Stimulated activated naive CD8-positive, alpha-beta T cell treated with anti-CD3 and anti-CD28 coated beads, Interleukin-15, Interleukin-2, amounts not matched to agents 100 ng/mL and 50 ng/mL, for 24 hours (primary cell): ENCODE measurements at regions not wholly inside any gene's neighbourhood (a gene's known extent, or its start where the extent isn't known, plus 50 kb on each side); places are given as distances from the start of the nearest gene placed in this dataset.

Source experiments
- H3K27ac Mint-ChIP-seq: one replicate; pipeline ENCODE4 v1.8.0; 2021; ENCODE audit warnings: mild to moderate bottlenecking, mixed read lengths
- H3K27me3 Mint-ChIP-seq: one replicate; pipeline ENCODE4 v1.8.0; 2021; ENCODE audit warnings: mixed read lengths
- H3K36me3 Mint-ChIP-seq: one replicate; pipeline ENCODE4 v1.8.0; 2021; ENCODE audit warnings: low read depth, mixed read lengths
- H3K4me1 Mint-ChIP-seq: one replicate; pipeline ENCODE4 v1.8.0; 2021; ENCODE audit warnings: low read depth, mixed read lengths
- H3K4me3 Mint-ChIP-seq: one replicate; pipeline ENCODE4 v1.8.0; 2021; ENCODE audit warnings: mild to moderate bottlenecking, mixed read lengths
- H3K9me3 Mint-ChIP-seq: one replicate; pipeline ENCODE4 v1.8.0; 2021; ENCODE audit warnings: mixed read lengths

DNA sequence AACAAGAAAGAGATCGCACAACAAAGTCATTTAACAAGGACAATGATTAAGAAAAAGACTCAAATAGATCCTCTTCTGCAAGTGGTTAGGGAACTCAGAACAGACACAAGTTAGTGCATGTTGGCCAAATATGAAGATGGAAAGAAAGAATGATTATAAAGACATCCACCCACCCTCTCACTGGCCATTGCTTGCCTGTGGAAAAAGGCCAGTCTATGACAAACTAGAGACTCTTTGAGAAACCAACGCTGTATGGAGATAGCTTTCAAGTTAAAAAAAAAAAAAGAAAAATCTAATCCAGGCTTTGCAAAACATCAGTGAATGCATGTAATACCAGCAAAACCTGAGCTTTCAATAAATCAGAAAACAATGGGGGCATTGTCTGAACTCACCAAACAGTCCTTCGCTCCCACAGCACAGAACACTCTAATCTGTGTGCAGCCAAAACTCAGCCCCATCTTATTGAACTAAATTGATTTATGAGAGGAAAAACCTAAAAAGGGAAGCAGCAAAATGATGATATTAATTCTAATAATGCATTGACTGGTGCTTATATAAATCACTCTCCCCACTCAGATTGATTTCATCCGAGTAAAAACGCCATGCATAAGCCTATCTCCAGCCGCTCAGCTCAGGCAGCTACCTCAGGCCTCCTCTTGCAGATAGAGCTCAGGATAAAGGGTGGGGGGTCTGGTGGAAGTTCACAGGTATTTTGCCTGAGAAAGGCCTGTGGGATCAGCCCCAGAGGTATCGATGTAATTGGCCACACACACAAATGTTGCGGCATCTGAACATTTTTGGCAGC is 547.1 kb downstream of the CCDC171 start:
- H3K27me3 Mint-ChIP-seq, result no peaks in the 10 kb centered on the region

GRCh38 chr9:16100537-16101091 is 547.8 kb downstream of the CCDC171 start:
- Mint-ChIP-seq H3K27ac (no peak overlapping the region), H3K27me3 (no peaks in the 10 kb centered on the region), H3K4me3 (no peak overlapping the region), H3K36me3 (no peaks in the 10 kb centered on the region), H3K9me3 (no peaks in the 10 kb centered on the region), H3K4me1 (no peaks in the 10 kb centered on the region)

More for the DNA sequence above, 547.1 kb downstream of the CCDC171 start:
- Mint-ChIP-seq H3K4me1 (no peaks in the 10 kb centered on the region), H3K9me3 (peaks cover 3% of the 10 kb centered on the region), H3K36me3 (no peaks in the 10 kb centered on the region), H3K4me3 (no peak overlapping the region), H3K27ac (no peak overlapping the region)

- no peaks in the 10 kb centered on the region for H3K4me1 Mint-ChIP-seq
- H3K9me3 Mint-ChIP-seq, result no peaks in the 10 kb centered on the region
- H3K27me3 Mint-ChIP-seq, result no peaks in the 10 kb centered on the region
- H3K27ac Mint-ChIP-seq, result no peak overlapping the region
- H3K4me3 Mint-ChIP-seq, result no peak overlapping the region
- H3K36me3 Mint-ChIP-seq, result no peaks in the 10 kb centered on the region
These were observed 549.3 kb downstream of the CCDC171 start for GRCh38 chr9:16102154-16102553.

- Mint-ChIP-seq H3K9me3 (no peaks in the 10 kb centered on the region), H3K27me3 (no peaks in the 10 kb centered on the region), H3K36me3 (no peaks in the 10 kb centered on the region), H3K4me3 (no peak overlapping the region), H3K4me1 (no peaks in the 10 kb centered on the region), H3K27ac (no peak overlapping the region)
These were observed 551.0 kb downstream of the CCDC171 start for GRCh38 chr9:16103620-16104397.

GRCh38 chr9:16105168-16106020 is 552.6 kb downstream of the CCDC171 start:
- H3K36me3 Mint-ChIP-seq, result no peaks in the 10 kb centered on the region
- no peaks in the 10 kb centered on the region for H3K4me1 Mint-ChIP-seq
- H3K27me3 Mint-ChIP-seq, result no peaks in the 10 kb centered on the region
- H3K4me3 Mint-ChIP-seq, result no peak overlapping the region
- H3K9me3 Mint-ChIP-seq, result no peaks in the 10 kb centered on the region
- H3K27ac Mint-ChIP-seq, result no peak overlapping the region

DNA sequence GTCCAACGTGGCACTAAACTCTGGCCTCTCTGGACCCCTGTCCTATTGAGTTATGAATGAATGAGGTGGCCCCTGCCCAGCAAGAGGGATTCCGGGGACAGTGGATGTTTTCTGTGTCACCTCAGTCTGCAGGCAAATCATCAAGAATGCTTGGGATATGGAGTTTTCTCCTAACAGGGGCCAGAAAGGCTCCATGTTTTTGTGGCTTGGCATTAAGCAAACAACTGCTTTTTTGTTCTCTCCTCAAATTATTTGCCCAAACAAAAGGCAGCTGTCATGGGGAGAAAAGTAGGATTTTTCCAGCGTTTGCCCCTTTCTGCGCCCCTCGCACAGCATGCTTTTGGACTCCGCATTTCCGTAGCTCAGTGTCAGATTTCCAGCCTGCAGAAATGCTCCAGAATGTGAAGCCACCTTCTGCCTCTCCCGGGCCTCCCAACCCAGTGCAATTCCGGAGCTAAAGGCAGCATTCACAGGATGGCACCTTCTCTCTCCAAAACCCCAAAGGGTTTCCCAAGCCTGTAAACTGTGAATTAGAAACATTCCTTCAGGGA is 553.3 kb downstream of the CCDC171 start:
- H3K27ac Mint-ChIP-seq, result no peak overlapping the region
- no peak overlapping the region for H3K4me3 Mint-ChIP-seq
- no peaks in the 10 kb centered on the region for H3K9me3 Mint-ChIP-seq

GRCh38 chr9:16112116-16112515 is 559.3 kb downstream of the CCDC171 start:
- Mint-ChIP-seq H3K9me3 (peaks cover 8% of the 10 kb centered on the region), H3K4me1 (peaks cover 3% of the 10 kb centered on the region), H3K4me3 (no peak overlapping the region), H3K27ac (no peak overlapping the region), H3K36me3 (no peaks in the 10 kb centered on the region), H3K27me3 (peaks cover 5% of the 10 kb centered on the region)

More for the DNA sequence above, 553.3 kb downstream of the CCDC171 start:
- no peaks in the 10 kb centered on the region for H3K4me1 Mint-ChIP-seq
- no peaks in the 10 kb centered on the region for H3K36me3 Mint-ChIP-seq
- H3K27me3 Mint-ChIP-seq, result no peaks in the 10 kb centered on the region

- H3K9me3 Mint-ChIP-seq, result peaks cover 8% of the 10 kb centered on the region
- no peak overlapping the region for H3K27ac Mint-ChIP-seq
- no peaks in the 10 kb centered on the region for H3K36me3 Mint-ChIP-seq
- peaks cover 3% of the 10 kb centered on the region for H3K4me1 Mint-ChIP-seq
- no peak overlapping the region for H3K4me3 Mint-ChIP-seq
- peaks cover 5% of the 10 kb centered on the region for H3K27me3 Mint-ChIP-seq
These were observed 563.2 kb downstream of the CCDC171 start for GRCh38 chr9:16115994-16116393.

- H3K36me3 Mint-ChIP-seq, result no peaks in the 10 kb centered on the region
- H3K27ac Mint-ChIP-seq, result no peak overlapping the region
- peaks cover 18% of the 10 kb centered on the region for H3K4me1 Mint-ChIP-seq
- no peak overlapping the region for H3K4me3 Mint-ChIP-seq
- H3K9me3 Mint-ChIP-seq, result peaks cover 8% of the 10 kb centered on the region
- H3K27me3 Mint-ChIP-seq, result peaks cover 5% of the 10 kb centered on the region
These were observed 565.2 kb downstream of the CCDC171 start for GRCh38 chr9:16118043-16118442.

DNA sequence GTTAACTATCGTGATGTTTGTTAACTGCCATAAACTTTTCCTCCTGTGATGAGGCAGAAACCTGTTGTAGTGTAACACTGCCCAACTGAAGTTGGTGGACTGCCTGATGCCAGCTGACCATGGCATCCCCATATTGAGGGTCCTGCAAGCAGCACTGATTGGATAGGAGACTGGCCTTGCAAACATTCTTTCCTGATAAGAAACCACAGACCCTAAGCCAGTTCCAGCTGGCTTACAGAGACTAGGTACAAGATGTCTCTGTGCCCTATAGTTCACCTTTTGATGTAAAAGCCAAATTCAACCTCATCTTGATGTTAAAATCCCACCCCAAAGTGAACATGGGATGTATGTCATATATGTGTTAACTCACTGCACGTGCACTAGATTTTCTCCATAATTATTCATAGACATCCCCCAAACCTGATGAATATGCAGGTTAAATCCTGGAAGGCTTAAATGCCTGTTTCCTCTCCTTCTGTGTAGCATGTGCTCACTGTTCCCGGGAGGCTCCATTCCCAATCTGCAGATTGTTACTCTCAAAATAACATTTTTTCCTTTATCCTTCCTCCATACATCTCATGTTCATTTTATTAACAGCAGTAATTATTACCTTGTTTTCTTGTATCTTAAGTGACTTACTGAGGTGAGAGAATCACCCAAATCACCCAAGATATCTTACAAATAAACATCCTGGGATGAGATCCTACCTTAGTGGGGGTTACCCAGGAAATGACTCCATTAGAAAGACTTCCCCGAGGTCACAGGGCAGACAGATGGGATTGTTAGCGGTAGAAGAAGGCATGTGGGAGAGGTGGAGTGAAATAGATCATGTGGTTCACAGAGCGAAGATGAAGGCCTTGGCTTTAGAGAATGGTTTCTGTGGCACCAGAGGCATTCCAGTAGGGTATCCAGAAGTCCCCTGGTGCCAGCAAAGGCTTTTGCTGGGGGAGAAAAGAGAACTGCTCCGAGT is 566.7 kb downstream of the CCDC171 start:
- Mint-ChIP-seq H3K36me3 (no peaks in the 10 kb centered on the region), H3K4me3 (no peak overlapping the region), H3K27ac (no peak overlapping the region), H3K27me3 (no peaks in the 10 kb centered on the region), H3K4me1 (peaks cover 24% of the 10 kb centered on the region), H3K9me3 (peaks cover 6% of the 10 kb centered on the region)

DNA sequence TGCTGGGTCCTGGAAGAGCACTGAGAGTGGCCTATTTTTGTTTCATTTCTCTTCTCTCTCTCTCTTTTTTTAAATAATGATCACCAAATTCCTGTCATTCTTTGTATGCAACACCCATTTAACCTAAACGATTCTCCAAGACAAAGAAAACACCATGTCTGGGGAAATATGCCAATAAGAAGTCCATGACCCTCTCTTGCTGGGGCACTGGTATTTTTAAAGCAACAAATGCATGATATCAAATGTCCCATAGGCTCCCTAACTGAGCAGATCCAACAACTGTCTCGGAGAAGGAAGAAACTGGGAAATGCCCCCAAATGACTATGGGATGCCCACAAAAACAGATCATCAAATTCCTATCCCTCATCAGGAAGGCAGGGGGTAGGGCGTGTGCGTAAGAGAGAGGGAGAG is 567.4 kb downstream of the CCDC171 start:
- H3K27me3 Mint-ChIP-seq, result no peaks in the 10 kb centered on the region
- H3K9me3 Mint-ChIP-seq, result peaks cover 8% of the 10 kb centered on the region
- H3K36me3 Mint-ChIP-seq, result no peaks in the 10 kb centered on the region
- peaks cover 26% of the 10 kb centered on the region for H3K4me1 Mint-ChIP-seq
- H3K4me3 Mint-ChIP-seq, result no peak overlapping the region
- H3K27ac Mint-ChIP-seq, result no peak overlapping the region

DNA sequence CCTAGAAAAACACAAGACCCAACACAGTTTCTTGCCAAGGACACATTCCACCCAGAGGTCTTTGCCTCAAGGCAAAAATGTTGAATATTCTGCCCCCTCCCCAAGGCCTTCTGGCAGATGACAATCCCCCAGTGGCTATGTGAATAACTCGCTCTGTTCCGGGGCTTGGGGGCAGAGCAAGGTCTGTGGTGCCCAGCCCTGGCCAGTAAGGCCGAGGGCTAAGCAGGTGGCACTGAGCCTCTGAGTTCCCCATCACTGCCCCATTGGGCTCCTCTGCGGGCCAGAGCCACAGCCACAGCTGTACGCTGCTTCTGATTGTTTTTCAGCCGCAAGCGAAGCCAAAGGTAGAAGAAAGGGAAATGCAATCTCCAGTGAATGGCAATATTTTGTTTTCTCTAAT is 567.9 kb downstream of the CCDC171 start:
- Mint-ChIP-seq H3K4me1 (peaks cover 28% of the 10 kb centered on the region), H3K4me3 (no peak overlapping the region), H3K9me3 (peaks cover 12% of the 10 kb centered on the region), H3K36me3 (no peaks in the 10 kb centered on the region), H3K27ac (no peak overlapping the region), H3K27me3 (no peaks in the 10 kb centered on the region)

- Mint-ChIP-seq H3K4me3 (no peak overlapping the region), H3K27ac (peak overlapping the region; percentile 68), H3K27me3 (no peaks in the 10 kb centered on the region), H3K4me1 (peaks cover 32% of the 10 kb centered on the region), H3K36me3 (no peaks in the 10 kb centered on the region), H3K9me3 (peaks cover 13% of the 10 kb centered on the region)
These were observed 568.3 kb downstream of the CCDC171 start for GRCh38 chr9:16121168-16121567.
